Activated CD4-positive, alpha-beta T cell treated with anti-CD3 and anti-CD28 coated beads, Interleukin-2, amount 10 ng/mL, durations not matched to agents 7 days and 5 days (primary cell): ENCODE measurements at regions not wholly inside any gene's neighbourhood (a gene's known extent, or its start where the extent isn't known, plus 50 kb on each side); places are given as distances from the start of the nearest gene placed in this dataset.
"Not testable (repeated sequence)": the region's sequence is repeated elsewhere in the genome, so short reads cannot be mapped to it uniquely, and the experiment has no call there.

Experiments
- CTCF ChIA-PET: fragments of 350-600 bp; sonication (Branson Sonifier 250); formaldehyde crosslinking; loops from one replicate; lab custom pipeline; 2021; ENCODE audit warnings: antibody characterized with exemption; lab: Charles Lee
- POLR2A ChIA-PET: fragments of 350-600 bp; sonication (Branson Sonifier 250); formaldehyde crosslinking; loops from one replicate; lab custom pipeline; 2021; ENCODE audit warnings: antibody characterized with exemption; lab: Charles Lee
- DNase-seq: peaks from one replicate; pipeline ENCODE4 v3.0.0-alpha.2; 2020
- H3K27ac Mint-ChIP-seq: one replicate; pipeline ENCODE4 v1.8.0; 2021; ENCODE audit warnings: mild to moderate bottlenecking, moderate library complexity, mixed read lengths
- H3K27me3 Mint-ChIP-seq: one replicate; pipeline ENCODE4 v1.8.0; 2021; ENCODE audit warnings: mixed read lengths
- H3K36me3 Mint-ChIP-seq: one replicate; pipeline ENCODE4 v1.8.0; 2021; ENCODE audit warnings: low read depth, mixed read lengths
- H3K4me1 Mint-ChIP-seq: one replicate; pipeline ENCODE4 v1.8.0; 2021; ENCODE audit warnings: mixed read lengths
- H3K4me3 Mint-ChIP-seq: one replicate; pipeline ENCODE4 v1.8.0; 2021; ENCODE audit warnings: mild to moderate bottlenecking, moderate library complexity, mixed read lengths
- H3K9me3 Mint-ChIP-seq: one replicate; pipeline ENCODE4 v1.8.0; 2021; ENCODE audit warnings: mixed read lengths

GRCh38 chr13:65293530-65294198 is 1936.5 kb downstream of the PCDH9 start:
- CTCF ChIA-PET: no interaction called here

GRCh38 chr13:65292488-65292901 is 1937.6 kb downstream of the PCDH9 start:
- H3K27ac Mint-ChIP-seq: no peak overlapping the region
- no peak overlapping the region for H3K4me3 Mint-ChIP-seq
- H3K9me3 Mint-ChIP-seq: no peaks in the 10 kb centered on the region
- no peaks in the 10 kb centered on the region for H3K36me3 Mint-ChIP-seq
- ChIA-PET POLR2A (no interaction called here), CTCF (interaction anchor here (0.7 kb wide), 1 partner anchor 10 kb away, joined by 3 read pairs; no protein-coding TSS in a partner anchor)
- DNase-seq: no peak
- H3K4me1 Mint-ChIP-seq: no peaks in the 10 kb centered on the region
- no peaks in the 10 kb centered on the region for H3K27me3 Mint-ChIP-seq

More at GRCh38 chr13:65293530-65294198, 1936.5 kb downstream of the PCDH9 start:
- Mint-ChIP-seq H3K36me3 (no peaks in the 10 kb centered on the region), H3K4me3 (no peak overlapping the region), H3K27ac (no peak overlapping the region), H3K4me1 (no peaks in the 10 kb centered on the region), H3K9me3 (no peaks in the 10 kb centered on the region), H3K27me3 (no peaks in the 10 kb centered on the region)
- no peak for DNase-seq
- POLR2A ChIA-PET: no interaction called here

- ChIA-PET POLR2A (no interaction called here), CTCF (no interaction called here)
- Mint-ChIP-seq H3K4me3 (no peak overlapping the region), H3K27ac (no peak overlapping the region), H3K9me3 (peaks cover 2% of the 10 kb centered on the region), H3K36me3 (no peaks in the 10 kb centered on the region), H3K27me3 (no peaks in the 10 kb centered on the region), H3K4me1 (no peaks in the 10 kb centered on the region)
- no peak for DNase-seq
Observed at GRCh38 chr13:65287405-65287804, 1942.7 kb downstream of the PCDH9 start.

- ChIA-PET CTCF (no interaction called here), POLR2A (no interaction called here)
- Mint-ChIP-seq H3K36me3 (no peaks in the 10 kb centered on the region), H3K27ac (no peak overlapping the region), H3K4me1 (no peaks in the 10 kb centered on the region), H3K4me3 (no peak overlapping the region), H3K9me3 (peaks cover 14% of the 10 kb centered on the region), H3K27me3 (no peaks in the 10 kb centered on the region)
- no peak for DNase-seq
Observed at GRCh38 chr13:65275838-65276630, 1954.1 kb downstream of the PCDH9 start.

GRCh38 chr13:65275108-65275507 is 1955.0 kb downstream of the PCDH9 start:
- H3K36me3 Mint-ChIP-seq: no peaks in the 10 kb centered on the region
- H3K27me3 Mint-ChIP-seq: no peaks in the 10 kb centered on the region
- ChIA-PET CTCF (no interaction called here), POLR2A (no interaction called here)
- no peaks in the 10 kb centered on the region for H3K4me1 Mint-ChIP-seq
- DNase-seq: no peak
- no peak overlapping the region for H3K4me3 Mint-ChIP-seq
- H3K27ac Mint-ChIP-seq: no peak overlapping the region
- peaks cover 16% of the 10 kb centered on the region for H3K9me3 Mint-ChIP-seq

- H3K27ac Mint-ChIP-seq, CTCF ChIA-PET, DNase-seq, H3K36me3 Mint-ChIP-seq, H3K27me3 Mint-ChIP-seq, POLR2A ChIA-PET, H3K4me1 Mint-ChIP-seq, H3K4me3 Mint-ChIP-seq: not testable (repeated sequence)
- peaks cover 16% of the 10 kb centered on the region for H3K9me3 Mint-ChIP-seq
Observed at GRCh38 chr13:65273811-65274420, 1956.2 kb downstream of the PCDH9 start.

- peaks cover 5% of the 10 kb centered on the region for H3K9me3 Mint-ChIP-seq
- no peaks in the 10 kb centered on the region for H3K4me1 Mint-ChIP-seq
- H3K36me3 Mint-ChIP-seq: no peaks in the 10 kb centered on the region
- H3K4me3 Mint-ChIP-seq: no peak overlapping the region
- POLR2A ChIA-PET: no interaction called here
- CTCF ChIA-PET: no interaction called here
- H3K27me3 Mint-ChIP-seq: no peaks in the 10 kb centered on the region
- no peak overlapping the region for H3K27ac Mint-ChIP-seq
- DNase-seq: no peak
Observed at GRCh38 chr13:65268009-65268408, 1962.1 kb downstream of the PCDH9 start.

GRCh38 chr13:65265988-65266387 is 1964.1 kb downstream of the PCDH9 start:
- H3K36me3 Mint-ChIP-seq: no peaks in the 10 kb centered on the region
- peaks cover 1% of the 10 kb centered on the region for H3K9me3 Mint-ChIP-seq
- no peak overlapping the region for H3K4me3 Mint-ChIP-seq
- DNase-seq: no peak
- POLR2A ChIA-PET: no interaction called here
- CTCF ChIA-PET: no interaction called here
- H3K27ac Mint-ChIP-seq: no peak overlapping the region
- H3K4me1 Mint-ChIP-seq: no peaks in the 10 kb centered on the region
- no peaks in the 10 kb centered on the region for H3K27me3 Mint-ChIP-seq

GRCh38 chr13:65264066-65264465 is 1966.1 kb downstream of the PCDH9 start:
- ChIA-PET CTCF (no interaction called here), POLR2A (no interaction called here)
- no peak for DNase-seq
- Mint-ChIP-seq H3K27ac (no peak overlapping the region), H3K4me3 (no peak overlapping the region), H3K27me3 (no peaks in the 10 kb centered on the region), H3K4me1 (no peaks in the 10 kb centered on the region), H3K9me3 (peaks cover 1% of the 10 kb centered on the region), H3K36me3 (no peaks in the 10 kb centered on the region)

GRCh38 chr13:65260946-65261891 is 1968.9 kb downstream of the PCDH9 start:
- H3K9me3 Mint-ChIP-seq: peaks cover 1% of the 10 kb centered on the region
- POLR2A ChIA-PET: no interaction called here

GRCh38 chr13:65240773-65241172 is 1989.4 kb downstream of the PCDH9 start:
- CTCF ChIA-PET: no interaction called here
- no peaks in the 10 kb centered on the region for H3K4me1 Mint-ChIP-seq
- H3K36me3 Mint-ChIP-seq: no peaks in the 10 kb centered on the region
- DNase-seq: no peak
- H3K27ac Mint-ChIP-seq: no peak overlapping the region
- POLR2A ChIA-PET: no interaction called here
- no peak overlapping the region for H3K4me3 Mint-ChIP-seq
- H3K27me3 Mint-ChIP-seq: no peaks in the 10 kb centered on the region
- H3K9me3 Mint-ChIP-seq: peaks cover 10% of the 10 kb centered on the region

More at GRCh38 chr13:65260946-65261891, 1968.9 kb downstream of the PCDH9 start:
- DNase-seq: no peak
- Mint-ChIP-seq H3K4me1 (no peaks in the 10 kb centered on the region), H3K27me3 (no peaks in the 10 kb centered on the region), H3K27ac (no peak overlapping the region), H3K36me3 (no peaks in the 10 kb centered on the region), H3K4me3 (no peak overlapping the region)
- CTCF ChIA-PET: no interaction called here

GRCh38 chr13:65236841-65237418 is 1993.2 kb downstream of the PCDH9 start:
- ChIA-PET CTCF (no interaction called here), POLR2A (no interaction called here)
- Mint-ChIP-seq H3K4me1 (no peaks in the 10 kb centered on the region), H3K36me3 (no peaks in the 10 kb centered on the region), H3K27ac (no peak overlapping the region), H3K9me3 (peaks cover 9% of the 10 kb centered on the region), H3K27me3 (no peaks in the 10 kb centered on the region), H3K4me3 (no peak overlapping the region)
- no peak for DNase-seq
